ENCODE measurements at regions not wholly inside any gene's neighbourhood (a gene's known extent, or its start where the extent isn't known, plus 50 kb on each side); places are given as distances from the start of the nearest gene placed in this dataset.

DNA sequence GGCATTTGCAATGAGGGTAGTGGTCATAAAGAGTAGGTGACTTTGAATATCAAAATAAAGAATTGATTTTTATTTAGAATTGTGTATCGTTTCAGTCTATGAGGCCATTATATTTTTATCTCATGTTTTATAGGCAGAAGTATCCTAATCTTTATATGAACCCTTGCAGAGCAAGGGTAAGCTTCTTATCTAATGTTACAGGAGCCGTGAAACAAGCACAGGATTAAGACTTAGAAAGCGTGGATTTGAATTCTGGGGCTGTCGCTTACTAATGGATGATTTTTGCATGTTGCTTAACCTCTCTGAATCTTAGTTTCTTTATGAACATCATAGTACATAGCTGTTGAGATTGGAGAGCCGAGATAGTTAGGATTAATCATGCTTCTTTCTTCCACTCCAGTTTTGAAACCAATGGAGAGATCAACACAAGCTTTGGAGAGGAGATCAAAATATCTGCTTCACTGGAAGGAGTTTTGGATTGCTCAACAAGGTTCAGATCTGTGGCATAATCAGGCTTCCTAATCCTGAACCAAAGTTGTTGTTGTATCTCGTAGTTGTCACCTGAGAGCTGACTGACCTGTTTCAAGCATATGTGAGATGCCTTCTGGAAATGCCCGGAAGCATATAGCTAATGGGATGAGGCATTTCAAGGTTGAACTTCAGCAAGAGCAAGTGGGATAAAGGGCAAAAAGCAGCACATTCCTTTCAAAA is 166.9 kb upstream of the GK2 start:
- Histone ChIP-seq H2AK9ac (replicated peaks; ENCODE audit: low read depth, low read length, poor library complexity) (no peak overlapping the region), H3K79me1 (ENCODE audit: low read depth in 1 of 2, low read length in 2 of 2) (no peaks in the 10 kb centered on the region), H3K4me1 (ENCODE audit: control insufficient read depth, insufficient read depth, low read length) (no peaks in the 10 kb centered on the region), H3K18ac (ENCODE audit: low read depth, low read length) (no peak overlapping the region), H3K27me3 (ENCODE audit: control insufficient read depth, insufficient read depth, low read length) (no peaks in the 10 kb centered on the region), H3K23ac (ENCODE audit: low read depth, low read length) (no peak overlapping the region), H3K9me1 (ENCODE audit: insufficient read depth, low read length) (no peaks in the 10 kb centered on the region), H3K14ac (replicated peaks; ENCODE audit: low read depth, low read length) (no peak overlapping the region), H3K27ac (ENCODE audit: insufficient read depth, low read length) (no peak overlapping the region), H4K91ac (ENCODE audit: insufficient read depth, low read depth, low read length) (no peak overlapping the region), H3K36me3 (ENCODE audit: control insufficient read depth, insufficient read depth, low read length) (no peaks in the 10 kb centered on the region), H4K8ac (ENCODE audit: low read depth in 2 of 2, low read length in 2 of 2) (no peak overlapping the region), H4K5ac (ENCODE audit: low read depth, low read length) (no peak overlapping the region), H2AFZ (replicated peaks; ENCODE audit: low read length, poor library complexity) (no peak overlapping the region), H3K56ac (ENCODE audit: extremely low read depth, insufficient read depth, low read length) (no peak overlapping the region), H2AK5ac (ENCODE audit: low read depth, low read length) (no peak overlapping the region), H3K9me3 (ENCODE audit: control insufficient read depth, insufficient read depth, low read length) (no peaks in the 10 kb centered on the region), H3K9ac (ENCODE audit: low read depth, low read length) (no peak overlapping the region), H2BK120ac (ENCODE audit: low read depth, low read length) (no peak overlapping the region), H3K4ac (ENCODE audit: low read depth, low read length) (no peak overlapping the region), H3K4me3 (ENCODE audit: insufficient read depth, low read depth, low read length) (no peak overlapping the region), H2BK15ac (ENCODE audit: low read depth, low read length) (no peak overlapping the region), H4K20me1 (ENCODE audit: insufficient read depth, low read length) (no peaks in the 10 kb centered on the region), H2BK5ac (ENCODE audit: low read depth, low read length, poor library complexity, severe bottlenecking) (no peak overlapping the region), H2BK20ac (ENCODE audit: low read depth, low read length) (no peak overlapping the region), H3K4me2 (ENCODE audit: low read depth, low read length) (no peak overlapping the region)
- dilution Hi-C loops (cut with HindIII; ENCODE audit: low sequenced_read_pairs, unreplicated experiment) (no loop called here), in situ Hi-C loops (cut with MboI; ENCODE audit: low sequenced_read_pairs) (no loop called here), intact Hi-C loops (cut with micrococcal nuclease) (loop anchor here (10.0 kb wide), 1 partner anchor 630 kb away; no protein-coding TSS in a partner anchor)
- TF ChIP-seq MAFK (IDR thresholded peaks at IDR 0.05; ENCODE audit: low read depth, low read length), result no peak
- no peak for TF ChIP-seq RCOR1 (IDR thresholded peaks at IDR 0.05; ENCODE audit: insufficient replicate concordance, low read length)
- TF ChIP-seq, protein P1, sequence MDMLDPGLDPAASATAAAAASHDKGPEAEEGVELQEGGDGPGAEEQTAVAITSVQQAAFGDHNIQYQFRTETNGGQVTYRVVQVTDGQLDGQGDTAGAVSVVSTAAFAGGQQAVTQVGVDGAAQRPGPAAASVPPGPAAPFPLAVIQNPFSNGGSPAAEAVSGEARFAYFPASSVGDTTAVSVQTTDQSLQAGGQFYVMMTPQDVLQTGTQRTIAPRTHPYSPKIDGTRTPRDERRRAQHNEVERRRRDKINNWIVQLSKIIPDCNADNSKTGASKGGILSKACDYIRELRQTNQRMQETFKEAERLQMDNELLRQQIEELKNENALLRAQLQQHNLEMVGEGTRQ (IDR thresholded peaks at IDR 0.05; ENCODE audit: low read depth, low read length), result no peak
- TF ChIP-seq SMC3 (IDR thresholded peaks at IDR 0.05; ENCODE audit: low read depth, low read length), result no peak
- TF ChIP-seq ELK1 (IDR thresholded peaks at IDR 0.05; ENCODE audit: borderline replicate concordance, low read depth, low read length), result no peak
- no peak for TF ChIP-seq POLR2A (IDR thresholded peaks at IDR 0.05; ENCODE audit: low read depth, low read length)
- TF ChIP-seq RAD21 (IDR thresholded peaks at IDR 0.05; ENCODE audit: low read length), result no peak
- TF ChIP-seq BHLHE40 (IDR thresholded peaks at IDR 0.05; ENCODE audit: low read depth, low read length), result no peak
- no peak for TF ChIP-seq CHD1 (IDR thresholded peaks at IDR 0.05; ENCODE audit: low read depth, low read length)
- TF ChIP-seq RFX5 (IDR thresholded peaks at IDR 0.05; ENCODE audit: low read depth, low read length), result no peak
- TF ChIP-seq NFE2L2 (IDR thresholded peaks at IDR 0.05; ENCODE audit: low read depth, low read length), result no peak
- no peak for TF ChIP-seq MXI1 (IDR thresholded peaks at IDR 0.05; ENCODE audit: borderline replicate concordance, low read depth, low read length)
- no peak for TF ChIP-seq CEBPB (IDR thresholded peaks at IDR 0.05; ENCODE audit: low read depth, low read length)
- TF ChIP-seq FOS (IDR thresholded peaks at IDR 0.05; ENCODE audit: low read depth, low read length), result no peak
- no peak for TF ChIP-seq MAZ (IDR thresholded peaks at IDR 0.05; ENCODE audit: borderline replicate concordance, low read depth, low read length)
- TF ChIP-seq CTCF (conservative IDR thresholded peaks at IDR 0.05; ENCODE audit: low read depth, low read length), result no peak
- WGBS, 2 experiments (ENCODE audit: extremely low coverage in 2 of 2, insufficient read length in 1 of 2), result no CpG with 5 or more reads among the region's 7 CpGs
- CTCF ChIA-PET, result no interaction called here
- POLR2A ChIA-PET (ENCODE audit: unreplicated experiment), result no interaction called here
- BruUV-seq (replicated peaks), result no TSS peak
- no peak for DNase-seq
- ATAC-seq (ENCODE audit: low read depth), result no peak

All from IMR-90 (cell line).